ENCODE measurements at regions not wholly inside any gene's neighbourhood (a gene's known extent, or its start where the extent isn't known, plus 50 kb on each side); places are given as distances from the start of the nearest gene placed in this dataset.

- no peak for TF ChIP-seq CTBP1 (IDR thresholded peaks at IDR 0.05; ENCODE audit: borderline replicate concordance)
- TF ChIP-seq SP1 (IDR thresholded peaks at IDR 0.05), result no peak
Observed at GRCh38 chr2:21262426-21262940, 138.7 kb downstream of the TDRD15 start.
